Tibial artery (tissue), 4 donors: ENCODE measurements at regions not wholly inside any gene's neighbourhood (a gene's known extent, or its start where the extent isn't known, plus 50 kb on each side); places are given as distances from the start of the nearest gene placed in this dataset.

Source experiments
- DNase-seq, 2 donors: peaks; one replicate each; pipeline ENCODE4 v3.0.0-alpha.2; 2019
- H3K27ac ChIP-seq, 2 donors: fragments of 200-600 bp; sonication (generic) in 1 of 2; 1 replicate in 1 of 2; 2 replicates in 1 of 2; pipeline ENCODE4 v1.5.1; 2018 to 2019; ENCODE audit warnings: mild to moderate bottlenecking in 1 of 2
- H3K27me3 ChIP-seq, 2 donors: fragments of 200-600 bp; sonication (generic) in 1 of 2; one replicate each; pipeline versions ENCODE4 v1.5.1 to v1.6.0; 2016 to 2019
- H3K36me3 ChIP-seq, 3 donors: fragments of 200-600 bp; sonication (generic) in 2 of 3; one replicate each; pipeline ENCODE4 v1.5.1; 2016 to 2019; ENCODE audit warnings: mild to moderate bottlenecking in 2 of 3
- H3K4me1 ChIP-seq, 4 donors: fragments of 200-600 bp; sonication (generic) in 2 of 4; 1 replicate in 3 of 4; 2 replicates in 1 of 4; pipeline ENCODE4 v1.5.1; 2016 to 2019
- H3K4me3 ChIP-seq, 2 donors: fragments of 200-600 bp; sonication (generic) in 1 of 2; 1 replicate in 1 of 2; 2 replicates in 1 of 2; pipeline ENCODE4 v1.5.1; 2018 to 2019; ENCODE audit warnings: mild to moderate bottlenecking in 2 of 2
- H3K9me3 ChIP-seq, 3 donors: fragments of 200-600 bp; sonication (generic) in 1 of 3; one replicate each; pipeline ENCODE4 v1.5.1; 2016 to 2019
- CTCF ChIP-seq, 2 experiments: fragments of 200-600 bp in 1 of 2; fragments of 450-650 bp in 1 of 2; IDR thresholded peaks; one replicate each; pipeline ENCODE4 v1.5.1; 2017 to 2019; ENCODE audit warnings: antibody characterized with exemption in 2 of 2, mild to moderate bottlenecking in 1 of 2, moderate library complexity in 1 of 2
- intact Hi-C: fragments of 100-400 bp; cut with DNase I; formaldehyde crosslinking; loops from one replicate; pipeline ENCODE4 v1.15.0; 2023; ENCODE audit warnings: low total_unique reads

- intact Hi-C loops: no loop called here
- no peak for DNase-seq
- Histone ChIP-seq H3K27ac (no peak overlapping the region), H3K36me3 (no peaks in the 10 kb centered on the region), H3K4me1 (no peaks in the 10 kb centered on the region), H3K9me3 (peaks cover 0 to 13% (median 0%) of the 10 kb centered on the region in 3 donors), H3K27me3 (peaks cover 0 to 23% of the 10 kb centered on the region in 2 donors), H3K4me3 (no peak overlapping the region)
- TF ChIP-seq CTCF (IDR thresholded peaks at IDR 0.05): no peak
Measured at GRCh38 chr13:111503905-111504695, 183.7 kb downstream of the TEX29 start.

GRCh38 chr13:111505175-111505777 is 184.8 kb downstream of the TEX29 start:
- Histone ChIP-seq H3K27ac (no peak overlapping the region), H3K36me3 (no peaks in the 10 kb centered on the region), H3K9me3 (peaks cover 0 to 13% (median 0%) of the 10 kb centered on the region in 3 donors), H3K4me1 (no peaks in the 10 kb centered on the region), H3K27me3 (peaks cover 0 to 27% of the 10 kb centered on the region in 2 donors), H3K4me3 (no peak overlapping the region)
- DNase-seq: no peak
- intact Hi-C loops: no loop called here
- TF ChIP-seq CTCF (IDR thresholded peaks at IDR 0.05): no peak

- no peak for TF ChIP-seq CTCF (IDR thresholded peaks at IDR 0.05)
- DNase-seq: no peak
- H3K4me3 ChIP-seq: no peak overlapping the region
- H3K4me1 ChIP-seq: no peaks in the 10 kb centered on the region
- H3K9me3 ChIP-seq: peaks cover 0 to 13% (median 0%) of the 10 kb centered on the region in 3 donors
- no peak overlapping the region for H3K27ac ChIP-seq
- H3K27me3 ChIP-seq: peaks cover 0 to 36% of the 10 kb centered on the region in 2 donors
- H3K36me3 ChIP-seq: no peaks in the 10 kb centered on the region
- intact Hi-C loops: no loop called here
Measured at GRCh38 chr13:111506125-111506524, 185.7 kb downstream of the TEX29 start.

GRCh38 chr13:111506621-111507020 is 186.2 kb downstream of the TEX29 start:
- H3K27ac ChIP-seq: no peak overlapping the region
- H3K27me3 ChIP-seq: peaks cover 0 to 39% of the 10 kb centered on the region in 2 donors
- no peak overlapping the region for H3K4me3 ChIP-seq
- DNase-seq: no peak
- no peaks in the 10 kb centered on the region for H3K36me3 ChIP-seq
- H3K9me3 ChIP-seq: peaks cover 0 to 9% (median 0%) of the 10 kb centered on the region in 3 donors
- TF ChIP-seq CTCF (IDR thresholded peaks at IDR 0.05): no peak
- H3K4me1 ChIP-seq: no peaks in the 10 kb centered on the region
- intact Hi-C loops: no loop called here

GRCh38 chr13:111508164-111508870 is 187.9 kb downstream of the TEX29 start:
- Histone ChIP-seq H3K27me3 (peaks cover 0 to 56% of the 10 kb centered on the region in 2 donors), H3K36me3 (no peaks in the 10 kb centered on the region), H3K4me1 (no peaks in the 10 kb centered on the region), H3K27ac (no peak overlapping the region), H3K9me3 (no peaks in the 10 kb centered on the region), H3K4me3 (no peak overlapping the region)
- DNase-seq: no peak
- no peak for TF ChIP-seq CTCF (IDR thresholded peaks at IDR 0.05)
- intact Hi-C loops: no loop called here
